ENCODE measurements at regions not wholly inside any gene's neighbourhood (a gene's known extent, or its start where the extent isn't known, plus 50 kb on each side); places are given as distances from the start of the nearest gene placed in this dataset.

- H3K27me3 ChIP-seq (ENCODE audit: control insufficient read depth, insufficient read depth, low read length): no peaks in the 10 kb centered on the region
- H3K9me3 ChIP-seq (ENCODE audit: control insufficient read depth in 2 of 3, insufficient read depth in 1 of 3, low read length in 3 of 3): no peaks in the 10 kb centered on the region
- DNase-seq (no peak), FAIRE-seq (no peak)
- TF ChIP-seq, protein P1, sequence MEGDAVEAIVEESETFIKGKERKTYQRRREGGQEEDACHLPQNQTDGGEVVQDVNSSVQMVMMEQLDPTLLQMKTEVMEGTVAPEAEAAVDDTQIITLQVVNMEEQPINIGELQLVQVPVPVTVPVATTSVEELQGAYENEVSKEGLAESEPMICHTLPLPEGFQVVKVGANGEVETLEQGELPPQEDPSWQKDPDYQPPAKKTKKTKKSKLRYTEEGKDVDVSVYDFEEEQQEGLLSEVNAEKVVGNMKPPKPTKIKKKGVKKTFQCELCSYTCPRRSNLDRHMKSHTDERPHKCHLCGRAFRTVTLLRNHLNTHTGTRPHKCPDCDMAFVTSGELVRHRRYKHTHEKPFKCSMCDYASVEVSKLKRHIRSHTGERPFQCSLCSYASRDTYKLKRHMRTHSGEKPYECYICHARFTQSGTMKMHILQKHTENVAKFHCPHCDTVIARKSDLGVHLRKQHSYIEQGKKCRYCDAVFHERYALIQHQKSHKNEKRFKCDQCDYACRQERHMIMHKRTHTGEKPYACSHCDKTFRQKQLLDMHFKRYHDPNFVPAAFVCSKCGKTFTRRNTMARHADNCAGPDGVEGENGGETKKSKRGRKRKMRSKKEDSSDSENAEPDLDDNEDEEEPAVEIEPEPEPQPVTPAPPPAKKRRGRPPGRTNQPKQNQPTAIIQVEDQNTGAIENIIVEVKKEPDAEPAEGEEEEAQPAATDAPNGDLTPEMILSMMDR (IDR thresholded peaks at IDR 0.05; ENCODE audit: borderline replicate concordance, extremely low read depth, insufficient read depth): no peak
- no peaks in the 10 kb centered on the region for H3K36me3 ChIP-seq (ENCODE audit: control insufficient read depth in 2 of 3, insufficient read depth in 3 of 3, low read length in 3 of 3)
- no peak overlapping the region for H3K4me3 ChIP-seq (ENCODE audit: low read length in 3 of 3)
- H3K9ac ChIP-seq (ENCODE audit: low read length in 3 of 3): no peak overlapping the region
- H3K27ac ChIP-seq (ENCODE audit: low read depth in 2 of 2, low read length in 2 of 2): no peak overlapping the region
- intact Hi-C loops (cut with DNase I): no loop called here
- peaks cover 0 to 6% (median 2%) of the 10 kb centered on the region in 3 donors for H3K4me1 ChIP-seq (ENCODE audit: control insufficient read depth in 2 of 3, insufficient read depth in 2 of 3, low read depth in 1 of 3, low read length in 3 of 3)
These were observed 126.2 kb downstream of the HSD17B3 start for GRCh38 chr9:96175796-96176195.

- Histone ChIP-seq H3K36me3 (ENCODE audit: control insufficient read depth in 2 of 3, insufficient read depth in 3 of 3, low read length in 3 of 3) (no peaks in the 10 kb centered on the region), H3K4me3 (ENCODE audit: low read length in 3 of 3) (no peak overlapping the region), H3K27me3 (ENCODE audit: control insufficient read depth, insufficient read depth, low read length) (no peaks in the 10 kb centered on the region), H3K27ac (ENCODE audit: low read depth in 2 of 2, low read length in 2 of 2) (no peak overlapping the region), H3K9me3 (ENCODE audit: control insufficient read depth in 2 of 3, insufficient read depth in 1 of 3, low read length in 3 of 3) (no peaks in the 10 kb centered on the region), H3K4me1 (ENCODE audit: control insufficient read depth in 2 of 3, insufficient read depth in 2 of 3, low read depth in 1 of 3, low read length in 3 of 3) (peaks cover 0 to 12% (median 4%) of the 10 kb centered on the region in 3 donors), H3K9ac (ENCODE audit: low read length in 3 of 3) (no peak overlapping the region)
- DNase-seq (no peak), FAIRE-seq (no peak)
- TF ChIP-seq, protein P1 (IDR thresholded peaks at IDR 0.05; ENCODE audit: borderline replicate concordance, extremely low read depth, insufficient read depth): no peak
- intact Hi-C loops (cut with DNase I): no loop called here
These were observed 127.0 kb downstream of the HSD17B3 start for GRCh38 chr9:96175001-96175400.

DNA sequence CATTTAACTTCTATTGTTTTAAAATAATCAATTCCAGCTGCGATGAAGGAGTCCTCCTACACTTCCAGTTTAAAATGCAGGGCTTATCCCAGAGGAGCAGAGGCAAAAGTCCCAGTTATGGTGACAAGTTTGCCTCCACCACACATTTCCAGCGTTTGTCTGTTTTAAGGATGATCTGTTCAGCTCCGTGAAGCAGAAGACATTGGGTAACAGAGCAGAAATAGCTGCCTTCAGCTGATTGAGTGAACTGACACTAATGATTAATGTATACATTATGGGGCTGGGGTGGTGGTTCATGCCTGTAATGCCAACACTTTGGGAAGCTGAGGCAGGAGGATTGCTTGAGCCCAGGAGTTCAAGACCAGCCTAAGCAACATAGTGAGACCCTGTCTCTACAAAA is 127.6 kb downstream of the HSD17B3 start:
- TF ChIP-seq, protein P1 (IDR thresholded peaks at IDR 0.05; ENCODE audit: borderline replicate concordance, extremely low read depth, insufficient read depth): no peak

DNA sequence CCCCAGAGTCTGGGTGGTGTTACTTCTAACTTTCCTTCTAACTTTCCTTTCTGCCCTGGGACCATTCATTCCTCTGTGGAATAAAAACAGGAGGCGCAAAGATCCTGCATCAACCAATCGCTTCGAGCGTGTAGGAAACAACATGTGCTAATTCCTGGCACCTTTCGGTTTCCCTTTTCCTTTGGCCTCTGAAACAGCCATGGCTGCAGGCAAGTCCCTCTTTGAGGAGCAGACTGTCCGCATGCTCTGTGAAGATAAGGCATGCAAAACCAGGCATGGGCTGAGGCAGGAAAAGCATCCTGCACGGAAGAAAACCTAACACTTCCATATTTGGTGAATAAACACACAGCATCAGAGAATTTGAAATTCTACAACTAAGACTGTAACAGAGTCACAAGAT is 128.3 kb downstream of the HSD17B3 start:
- TF ChIP-seq, protein P1 (IDR thresholded peaks at IDR 0.05; ENCODE audit: borderline replicate concordance, extremely low read depth, insufficient read depth): no peak
- FAIRE-seq (no peak), DNase-seq (no peak)
- Histone ChIP-seq H3K27ac (ENCODE audit: low read depth in 2 of 2, low read length in 2 of 2) (no peak overlapping the region), H3K4me1 (ENCODE audit: control insufficient read depth in 2 of 3, insufficient read depth in 2 of 3, low read depth in 1 of 3, low read length in 3 of 3) (peaks cover 0 to 14% (median 7%) of the 10 kb centered on the region in 3 donors), H3K4me3 (ENCODE audit: low read length in 3 of 3) (no peak overlapping the region), H3K36me3 (ENCODE audit: control insufficient read depth in 2 of 3, insufficient read depth in 3 of 3, low read length in 3 of 3) (no peaks in the 10 kb centered on the region), H3K9me3 (ENCODE audit: control insufficient read depth in 2 of 3, insufficient read depth in 1 of 3, low read length in 3 of 3) (no peaks in the 10 kb centered on the region), H3K9ac (ENCODE audit: low read length in 3 of 3) (no peak overlapping the region), H3K27me3 (ENCODE audit: control insufficient read depth, insufficient read depth, low read length) (no peaks in the 10 kb centered on the region)
- intact Hi-C loops (cut with DNase I): no loop called here

More for the DNA sequence above, 127.6 kb downstream of the HSD17B3 start:
- H3K27me3 ChIP-seq (ENCODE audit: control insufficient read depth, insufficient read depth, low read length): no peaks in the 10 kb centered on the region
- H3K9ac ChIP-seq (ENCODE audit: low read length in 3 of 3): no peak overlapping the region
- no peaks in the 10 kb centered on the region for H3K36me3 ChIP-seq (ENCODE audit: control insufficient read depth in 2 of 3, insufficient read depth in 3 of 3, low read length in 3 of 3)
- FAIRE-seq: no peak
- no peak overlapping the region for H3K4me3 ChIP-seq (ENCODE audit: low read length in 3 of 3)
- H3K27ac ChIP-seq (ENCODE audit: low read depth in 2 of 2, low read length in 2 of 2): no peak overlapping the region
- intact Hi-C loops (cut with DNase I): no loop called here
- no peak for DNase-seq
- no peaks in the 10 kb centered on the region for H3K9me3 ChIP-seq (ENCODE audit: control insufficient read depth in 2 of 3, insufficient read depth in 1 of 3, low read length in 3 of 3)
- peaks cover 0 to 14% (median 4%) of the 10 kb centered on the region in 3 donors for H3K4me1 ChIP-seq (ENCODE audit: control insufficient read depth in 2 of 3, insufficient read depth in 2 of 3, low read depth in 1 of 3, low read length in 3 of 3)
